ENCODE measurements at regions not wholly inside any gene's neighbourhood (a gene's known extent, or its start where the extent isn't known, plus 50 kb on each side); places are given as distances from the start of the nearest gene placed in this dataset.
A peak's percentile ranks its signal among the peaks of the same experiment; 100 is the strongest.

DNA sequence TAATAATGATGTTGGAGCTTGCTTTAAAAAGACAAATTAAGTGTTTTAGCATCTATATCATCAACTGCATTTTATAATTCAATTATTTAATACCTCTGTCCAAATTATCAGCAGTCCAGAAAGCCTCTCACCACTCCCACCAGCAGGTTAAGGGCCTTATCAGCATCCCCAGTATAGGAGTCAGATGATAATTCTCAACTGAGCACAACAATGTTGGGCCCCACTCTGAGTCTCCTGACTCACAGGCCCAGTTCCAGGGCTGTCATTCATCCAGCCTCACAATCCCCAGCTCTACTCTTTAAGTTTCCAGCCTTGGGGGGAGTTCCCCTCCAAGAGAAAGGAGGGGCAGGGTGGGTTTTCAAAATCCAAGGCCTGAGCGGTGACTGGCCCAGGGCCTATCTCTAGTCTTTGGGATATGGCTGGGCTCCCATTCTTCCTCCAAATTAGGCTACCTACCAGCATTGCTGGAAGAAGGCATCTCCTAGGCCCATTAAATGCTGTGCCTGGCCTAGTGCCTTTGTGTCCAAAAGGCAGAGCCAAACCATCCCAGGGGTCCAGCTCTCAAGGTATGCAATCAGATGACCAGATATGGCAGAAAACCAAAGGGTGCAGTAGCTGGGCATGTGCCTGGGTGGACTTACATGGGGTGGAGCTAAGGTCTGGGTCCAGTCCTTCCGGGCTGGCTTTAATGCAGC, 134.1 kb downstream of the GLUL start (continued):
- TF ChIP-seq ATF1 (CRISPR knock-in tag; IDR thresholded peaks at IDR 0.05): no peak
- peak; percentile 43; the same call in 1 of the 2 replicates for TF ChIP-seq ATF1 (tag; IDR thresholded peaks at IDR 0.05)
- TF ChIP-seq ARNT (IDR thresholded peaks at IDR 0.05): 0 out of 4 replicates have a peak, but pooled peaks of 1 of the 2 experiments have one; percentile 14
- peak; percentile 42 for TF ChIP-seq NEUROD1 (IDR thresholded peaks at IDR 0.05; ENCODE audit: borderline replicate concordance, low read depth, low read length, partially characterized antibody)
- TF ChIP-seq LCOR (CRISPR knock-in tag; IDR thresholded peaks at IDR 0.05): 0 out of 2 replicates have a peak, but pooled peaks have one; percentile 57
- TF ChIP-seq CREB1 (IDR thresholded peaks at IDR 0.05): no peak; the same call in 1 of the 2 replicates
- no peak for TF ChIP-seq CREB1 (CRISPR knock-in tag; IDR thresholded peaks at IDR 0.05)
- TF ChIP-seq, protein P1, sequence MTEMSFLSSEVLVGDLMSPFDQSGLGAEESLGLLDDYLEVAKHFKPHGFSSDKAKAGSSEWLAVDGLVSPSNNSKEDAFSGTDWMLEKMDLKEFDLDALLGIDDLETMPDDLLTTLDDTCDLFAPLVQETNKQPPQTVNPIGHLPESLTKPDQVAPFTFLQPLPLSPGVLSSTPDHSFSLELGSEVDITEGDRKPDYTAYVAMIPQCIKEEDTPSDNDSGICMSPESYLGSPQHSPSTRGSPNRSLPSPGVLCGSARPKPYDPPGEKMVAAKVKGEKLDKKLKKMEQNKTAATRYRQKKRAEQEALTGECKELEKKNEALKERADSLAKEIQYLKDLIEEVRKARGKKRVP (CRISPR knock-in tag; IDR thresholded peaks at IDR 0.05): peak; percentile 50; the same call in 1 of the 2 replicates
- TF ChIP-seq, protein P2, sequence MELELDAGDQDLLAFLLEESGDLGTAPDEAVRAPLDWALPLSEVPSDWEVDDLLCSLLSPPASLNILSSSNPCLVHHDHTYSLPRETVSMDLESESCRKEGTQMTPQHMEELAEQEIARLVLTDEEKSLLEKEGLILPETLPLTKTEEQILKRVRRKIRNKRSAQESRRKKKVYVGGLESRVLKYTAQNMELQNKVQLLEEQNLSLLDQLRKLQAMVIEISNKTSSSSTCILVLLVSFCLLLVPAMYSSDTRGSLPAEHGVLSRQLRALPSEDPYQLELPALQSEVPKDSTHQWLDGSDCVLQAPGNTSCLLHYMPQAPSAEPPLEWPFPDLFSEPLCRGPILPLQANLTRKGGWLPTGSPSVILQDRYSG (tag; conservative IDR thresholded peaks at IDR 0.05; ENCODE audit: low read depth): peak; percentile 78
- no peak for TF ChIP-seq CHD2 (IDR thresholded peaks at IDR 0.05; ENCODE audit: low read depth, low read length)
- no peak for TF ChIP-seq POLR2A (conservative IDR thresholded peaks at IDR 0.05)
- no peak for TF ChIP-seq SIX5 (IDR thresholded peaks at IDR 0.05; ENCODE audit: borderline replicate concordance in 1 of 2, insufficient read depth in 1 of 2, low read depth in 1 of 2, low read length in 2 of 2)
- TF ChIP-seq, protein P3, sequence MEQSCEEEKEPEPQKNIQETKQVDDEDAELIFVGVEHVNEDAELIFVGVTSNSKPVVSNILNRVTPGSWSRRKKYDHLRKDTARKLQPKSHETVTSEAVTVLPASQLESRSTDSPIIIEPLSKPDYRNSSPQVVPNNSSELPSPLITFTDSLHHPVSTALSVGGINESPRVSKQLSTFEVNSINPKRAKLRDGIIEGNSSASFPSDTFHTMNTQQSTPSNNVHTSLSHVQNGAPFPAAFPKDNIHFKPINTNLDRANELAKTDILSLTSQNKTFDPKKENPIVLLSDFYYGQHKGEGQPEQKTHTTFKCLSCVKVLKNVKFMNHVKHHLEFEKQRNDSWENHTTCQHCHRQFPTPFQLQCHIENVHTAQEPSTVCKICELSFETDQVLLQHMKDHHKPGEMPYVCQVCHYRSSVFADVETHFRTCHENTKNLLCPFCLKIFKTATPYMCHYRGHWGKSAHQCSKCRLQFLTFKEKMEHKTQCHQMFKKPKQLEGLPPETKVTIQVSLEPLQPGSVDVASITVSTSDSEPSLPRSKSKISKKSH (CRISPR knock-in tag; IDR thresholded peaks at IDR 0.05): no peak
- no peak for TF ChIP-seq POLR2AphosphoS2 (IDR thresholded peaks at IDR 0.05; ENCODE audit: low read length)
- TF ChIP-seq ZNF217 (CRISPR knock-in tag; IDR thresholded peaks at IDR 0.05): no peak
- TF ChIP-seq TAL1 (IDR thresholded peaks at IDR 0.05): peak; percentile 85
- peak; percentile 66; the same call in 1 of the 2 replicates for TF ChIP-seq SMARCC2 (IDR thresholded peaks at IDR 0.05; ENCODE audit: low read depth)
- peak; percentile 84 for TF ChIP-seq EHMT2 (IDR thresholded peaks at IDR 0.05)
- peak; percentile 41; the same call in 1 of the 2 replicates for TF ChIP-seq NFE2 (IDR thresholded peaks at IDR 0.05; ENCODE audit: low read depth)
- TF ChIP-seq HDGF (IDR thresholded peaks at IDR 0.05): 0 out of 2 replicates have a peak, but pooled peaks have one; percentile 30
- TF ChIP-seq GABPB1 (CRISPR knock-in tag; IDR thresholded peaks at IDR 0.05): no peak
- TF ChIP-seq SIN3B (IDR thresholded peaks at IDR 0.05; ENCODE audit: low read depth): no peak
- TF ChIP-seq ZNF77 (CRISPR knock-in tag; IDR thresholded peaks at IDR 0.05): no peak
- TF ChIP-seq, protein P4, sequence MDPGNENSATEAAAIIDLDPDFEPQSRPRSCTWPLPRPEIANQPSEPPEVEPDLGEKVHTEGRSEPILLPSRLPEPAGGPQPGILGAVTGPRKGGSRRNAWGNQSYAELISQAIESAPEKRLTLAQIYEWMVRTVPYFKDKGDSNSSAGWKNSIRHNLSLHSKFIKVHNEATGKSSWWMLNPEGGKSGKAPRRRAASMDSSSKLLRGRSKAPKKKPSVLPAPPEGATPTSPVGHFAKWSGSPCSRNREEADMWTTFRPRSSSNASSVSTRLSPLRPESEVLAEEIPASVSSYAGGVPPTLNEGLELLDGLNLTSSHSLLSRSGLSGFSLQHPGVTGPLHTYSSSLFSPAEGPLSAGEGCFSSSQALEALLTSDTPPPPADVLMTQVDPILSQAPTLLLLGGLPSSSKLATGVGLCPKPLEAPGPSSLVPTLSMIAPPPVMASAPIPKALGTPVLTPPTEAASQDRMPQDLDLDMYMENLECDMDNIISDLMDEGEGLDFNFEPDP (CRISPR knock-in tag; IDR thresholded peaks at IDR 0.05): 0 out of 2 replicates have a peak, but pooled peaks have one; percentile 31
- no peak for TF ChIP-seq ZNF668 (CRISPR knock-in tag; IDR thresholded peaks at IDR 0.05)
- peak; percentile 88 for TF ChIP-seq CBFA2T2 (conservative IDR thresholded peaks at IDR 0.05)
- TF ChIP-seq RBFOX2 (IDR thresholded peaks at IDR 0.05; ENCODE audit: low read depth, low read length): no peak
- no peak for TF ChIP-seq PTBP1 (IDR thresholded peaks at IDR 0.05; ENCODE audit: low read depth, low read length)

Measured in K562 (cell line).